GM12872 (cell line): ENCODE measurements at regions not wholly inside any gene's neighbourhood (a gene's known extent, or its start where the extent isn't known, plus 50 kb on each side); places are given as distances from the start of the nearest gene placed in this dataset.

Experiments
- TF ChIP-seq, protein P1 (sequence below): IDR thresholded peaks from 3 replicates; pipeline ENCODE4 v1.5.1; 2011; ENCODE audit warnings: low read depth, mild to moderate bottlenecking, low read length, moderate library complexity; ENCODE audit not compliant: insufficient read depth

DNA sequence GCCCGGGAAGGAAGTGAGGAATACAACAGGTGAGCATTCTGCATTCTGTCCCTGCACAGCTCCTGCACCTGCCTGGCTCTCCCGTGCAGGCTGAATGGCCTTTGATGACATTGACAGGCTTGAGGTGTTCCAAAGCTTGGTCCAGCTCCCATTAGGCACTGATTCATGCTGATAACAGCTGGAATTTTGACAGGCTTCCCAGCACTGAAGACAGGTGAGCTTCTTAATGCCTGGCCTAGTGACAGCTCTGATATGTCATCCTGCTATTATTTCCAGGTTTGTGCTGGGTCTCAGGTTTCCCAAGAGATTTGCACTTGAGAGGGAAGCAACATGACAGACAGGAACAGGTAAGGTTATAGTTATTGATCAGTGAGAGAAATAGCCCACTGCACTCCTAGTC lies 58.0 kb upstream of the MTNR1B start:
- TF ChIP-seq, protein P1, sequence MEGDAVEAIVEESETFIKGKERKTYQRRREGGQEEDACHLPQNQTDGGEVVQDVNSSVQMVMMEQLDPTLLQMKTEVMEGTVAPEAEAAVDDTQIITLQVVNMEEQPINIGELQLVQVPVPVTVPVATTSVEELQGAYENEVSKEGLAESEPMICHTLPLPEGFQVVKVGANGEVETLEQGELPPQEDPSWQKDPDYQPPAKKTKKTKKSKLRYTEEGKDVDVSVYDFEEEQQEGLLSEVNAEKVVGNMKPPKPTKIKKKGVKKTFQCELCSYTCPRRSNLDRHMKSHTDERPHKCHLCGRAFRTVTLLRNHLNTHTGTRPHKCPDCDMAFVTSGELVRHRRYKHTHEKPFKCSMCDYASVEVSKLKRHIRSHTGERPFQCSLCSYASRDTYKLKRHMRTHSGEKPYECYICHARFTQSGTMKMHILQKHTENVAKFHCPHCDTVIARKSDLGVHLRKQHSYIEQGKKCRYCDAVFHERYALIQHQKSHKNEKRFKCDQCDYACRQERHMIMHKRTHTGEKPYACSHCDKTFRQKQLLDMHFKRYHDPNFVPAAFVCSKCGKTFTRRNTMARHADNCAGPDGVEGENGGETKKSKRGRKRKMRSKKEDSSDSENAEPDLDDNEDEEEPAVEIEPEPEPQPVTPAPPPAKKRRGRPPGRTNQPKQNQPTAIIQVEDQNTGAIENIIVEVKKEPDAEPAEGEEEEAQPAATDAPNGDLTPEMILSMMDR = no peak

DNA sequence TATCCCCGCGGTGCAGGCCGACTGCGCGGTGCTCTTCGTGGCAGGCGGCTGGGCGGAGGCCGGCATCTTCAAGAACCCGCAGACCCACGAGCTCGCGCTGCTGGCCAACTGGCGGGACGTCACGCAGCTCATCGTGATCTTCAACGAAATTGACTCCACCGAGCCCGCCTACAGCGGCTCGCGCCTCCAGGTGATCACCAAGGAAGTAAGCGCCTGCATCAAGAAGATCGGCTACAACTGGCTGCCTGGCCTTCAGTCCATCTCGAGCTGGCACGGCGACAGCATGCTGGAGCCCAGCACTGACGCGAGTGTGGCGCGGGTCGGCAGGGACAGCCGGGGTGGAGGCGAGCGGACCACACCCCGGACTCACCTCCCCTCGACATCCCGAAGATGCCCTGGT lies 53.9 kb upstream of the MTNR1B start:
- TF ChIP-seq, protein P1 = no peak

DNA sequence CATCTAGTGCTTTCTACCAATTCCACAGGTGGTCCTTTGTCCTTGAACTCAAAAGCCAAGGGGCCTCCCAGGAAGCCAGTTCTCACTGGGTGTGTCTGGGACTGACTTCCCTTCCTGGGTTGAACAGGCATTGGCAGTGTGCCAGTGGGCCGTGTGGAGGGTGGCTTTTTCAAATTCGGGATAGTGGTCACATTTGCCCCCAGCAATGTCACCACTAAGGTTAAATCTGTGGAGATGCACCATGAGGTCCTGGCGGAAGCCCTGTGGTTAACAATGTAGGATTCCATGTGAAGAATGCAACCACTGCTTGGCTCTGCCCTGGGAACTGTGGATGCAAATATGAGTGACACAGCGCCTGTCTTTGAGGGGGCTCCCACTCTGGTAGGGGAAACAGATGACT lies 53.2 kb upstream of the MTNR1B start:
- TF ChIP-seq, protein P1 = no peak

DNA sequence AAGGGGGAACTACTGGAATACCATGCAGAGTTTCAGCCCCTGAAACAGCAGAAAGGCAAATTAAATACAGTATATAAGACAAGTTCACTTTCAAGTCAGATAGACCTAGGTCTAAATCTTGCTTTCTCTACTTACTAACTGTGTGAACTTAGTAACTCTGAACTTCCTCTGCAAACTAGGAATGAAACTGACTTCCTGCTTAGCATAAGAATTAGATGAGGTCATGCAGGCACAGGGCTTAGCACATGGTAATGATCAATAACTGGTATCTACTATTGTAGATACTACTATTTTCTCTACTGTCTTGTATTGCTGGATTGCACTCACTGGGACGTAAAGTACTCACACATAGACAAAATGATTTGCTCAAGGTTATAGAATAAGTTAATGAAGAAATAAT lies 51.5 kb upstream of the MTNR1B start:
- TF ChIP-seq, protein P1 = no peak

DNA sequence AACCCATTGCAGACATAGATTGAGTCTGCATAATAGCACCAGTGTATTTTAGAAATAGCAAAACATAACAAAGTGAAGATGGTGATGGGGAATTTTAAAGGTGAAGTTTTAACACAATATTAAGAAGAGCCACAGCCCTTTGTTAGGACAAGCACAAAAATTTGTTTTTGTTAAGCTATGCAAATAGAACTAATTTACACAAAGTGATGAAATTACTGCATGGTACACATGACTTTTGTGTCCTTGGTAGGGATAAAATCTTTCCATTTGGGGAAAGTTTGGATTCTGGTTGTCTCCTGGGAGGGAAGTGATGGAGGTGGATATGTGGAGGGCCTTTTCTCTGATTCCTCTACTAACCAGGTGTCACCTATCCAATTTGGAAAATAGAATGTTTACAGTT lies 50.4 kb upstream of the MTNR1B start:
- TF ChIP-seq, protein P1 = no peak
